GM21723 (cell line): ENCODE measurements at regions not wholly inside any gene's neighbourhood (a gene's known extent, or its start where the extent isn't known, plus 50 kb on each side); places are given as distances from the start of the nearest gene placed in this dataset.
"Not testable (repeated sequence)": the region's sequence is repeated elsewhere in the genome, so short reads cannot be mapped to it uniquely, and the experiment has no call there.

Experiments
- ATAC-seq: cut with Tn5 transposase; IDR thresholded peaks from one replicate; pipeline ENCODE4 v1.9.1; 2021; ENCODE audit warnings: mild to moderate bottlenecking, moderate library complexity; ENCODE audit not compliant: unreplicated experiment

GRCh38 chr5:36422952-36423351, 121.2 kb upstream of the RANBP3L start:
- no peak for ATAC-seq

- no peak for ATAC-seq
Measured at GRCh38 chr5:36423578-36424307, 122.0 kb upstream of the RANBP3L start.

- not testable (repeated sequence) for ATAC-seq
Measured at GRCh38 chr5:36426070-36426469, 124.4 kb upstream of the RANBP3L start.

- ATAC-seq, result no peak
Measured at GRCh38 chr5:36435516-36435915, 133.8 kb upstream of the RANBP3L start.

GRCh38 chr5:36436306-36436705, 134.6 kb upstream of the RANBP3L start:
- ATAC-seq, result no peak

GRCh38 chr5:36438765-36439561, 137.3 kb upstream of the RANBP3L start:
- ATAC-seq, result no peak

- no peak for ATAC-seq
Measured at GRCh38 chr5:36440300-36440699, 138.6 kb upstream of the RANBP3L start.

- ATAC-seq, result no peak
Measured at GRCh38 chr5:36441280-36441679, 139.6 kb upstream of the RANBP3L start.

- no peak for ATAC-seq
Measured at GRCh38 chr5:36442352-36442751, 140.7 kb upstream of the RANBP3L start.

GRCh38 chr5:36442796-36443195, 141.1 kb upstream of the RANBP3L start:
- no peak for ATAC-seq

- ATAC-seq, result no peak
Measured at GRCh38 chr5:36443941-36444340, 142.2 kb upstream of the RANBP3L start.

- no peak for ATAC-seq
Measured at GRCh38 chr5:36444582-36445418, 143.1 kb upstream of the RANBP3L start.

GRCh38 chr5:36447776-36448175, 146.1 kb upstream of the RANBP3L start:
- ATAC-seq, result no peak

GRCh38 chr5:36450229-36451014, 148.7 kb upstream of the RANBP3L start:
- no peak for ATAC-seq

GRCh38 chr5:36452424-36453006, 150.8 kb upstream of the RANBP3L start:
- ATAC-seq, result no peak

- ATAC-seq, result no peak
Measured at GRCh38 chr5:36457511-36458270, 148.7 kb upstream of the SLC1A3 start.

- ATAC-seq, result no peak
Measured at GRCh38 chr5:36458746-36459145, 147.7 kb upstream of the SLC1A3 start.

- no peak for ATAC-seq
Measured at GRCh38 chr5:36459176-36460135, 146.9 kb upstream of the SLC1A3 start.
